HG02642 (cell line): ENCODE measurements at regions not wholly inside any gene's neighbourhood (a gene's known extent, or its start where the extent isn't known, plus 50 kb on each side); places are given as distances from the start of the nearest gene placed in this dataset.
"Not testable (repeated sequence)": the region's sequence is repeated elsewhere in the genome, so short reads cannot be mapped to it uniquely, and the experiment has no call there.

Experiments used
- ATAC-seq: cut with Tn5 transposase; IDR thresholded peaks from one replicate; pipeline ENCODE4 v1.9.1; 2021; ENCODE audit warnings: mild to moderate bottlenecking; ENCODE audit not compliant: unreplicated experiment, poor library complexity

GRCh38 chr9:97248252-97248651, 59.2 kb upstream of the CCDC180 start:
- not testable (repeated sequence) for ATAC-seq

- no peak for ATAC-seq
Observed at GRCh38 chr9:97243606-97244005, 63.9 kb upstream of the CCDC180 start.

- not testable (repeated sequence) for ATAC-seq
Observed at GRCh38 chr9:97241430-97241829, 66.0 kb upstream of the CCDC180 start.

- ATAC-seq: peak; percentile 93
Observed at GRCh38 chr9:97237951-97238889, 69.2 kb upstream of the CCDC180 start.

GRCh38 chr9:97237311-97237786, 70.1 kb upstream of the CCDC180 start:
- no peak for ATAC-seq

GRCh38 chr9:97233009-97233400, 74.5 kb upstream of the CCDC180 start:
- ATAC-seq: not testable (repeated sequence)

- not testable (repeated sequence) for ATAC-seq
Observed at GRCh38 chr9:97232060-97233008, 75.1 kb upstream of the CCDC180 start.

GRCh38 chr9:97222393-97222792, 85.1 kb upstream of the CCDC180 start:
- ATAC-seq: not testable (repeated sequence)

- ATAC-seq: not testable (repeated sequence)
Observed at GRCh38 chr9:97221478-97222355, 85.7 kb upstream of the CCDC180 start.

GRCh38 chr9:97220894-97221477, 86.5 kb upstream of the CCDC180 start:
- ATAC-seq: no peak

GRCh38 chr9:97220396-97220795, 87.1 kb upstream of the CCDC180 start:
- ATAC-seq: not testable (repeated sequence)

- ATAC-seq: not testable (repeated sequence)
Observed at GRCh38 chr9:97219443-97220140, 87.9 kb upstream of the CCDC180 start.

- not testable (repeated sequence) for ATAC-seq
Observed at GRCh38 chr9:97215127-97215526, 92.3 kb upstream of the CCDC180 start.

GRCh38 chr9:97214556-97214955, 92.9 kb upstream of the CCDC180 start:
- ATAC-seq: not testable (repeated sequence)

GRCh38 chr9:97199683-97200082, 107.8 kb upstream of the CCDC180 start:
- not testable (repeated sequence) for ATAC-seq

- not testable (repeated sequence) for ATAC-seq
Observed at GRCh38 chr9:97193767-97194166, 113.7 kb upstream of the CCDC180 start.

GRCh38 chr9:97188545-97188944, 118.9 kb upstream of the CCDC180 start:
- ATAC-seq: no peak

- ATAC-seq: not testable (repeated sequence)
Observed at GRCh38 chr9:97187706-97188105, 119.8 kb upstream of the CCDC180 start.

- no peak for ATAC-seq
Observed at GRCh38 chr9:97186493-97186892, 121.0 kb upstream of the CCDC180 start.
